ENCODE measurements at regions not wholly inside any gene's neighbourhood (a gene's known extent, or its start where the extent isn't known, plus 50 kb on each side); places are given as distances from the start of the nearest gene placed in this dataset.
A peak's percentile ranks its signal among the peaks of the same experiment; 100 is the strongest.
"Not testable (repeated sequence)": the region's sequence is repeated elsewhere in the genome, so short reads cannot be mapped to it uniquely, and the experiment has no call there.

- H3K9me3 Mint-ChIP-seq (ENCODE audit: low read depth); H3K27me3 Mint-ChIP-seq; H3K4me1 Mint-ChIP-seq; DNase-seq; CTCF ChIA-PET; ATAC-seq; H3K36me3 Mint-ChIP-seq; H3K4me3 Mint-ChIP-seq; H3K27ac Mint-ChIP-seq: not testable (repeated sequence)
These were observed 517.6 kb downstream of the TTLL7 start for GRCh38 chr1:83481284-83481683.

- H3K4me1 Mint-ChIP-seq; DNase-seq; H3K27ac Mint-ChIP-seq; H3K27me3 Mint-ChIP-seq; H3K4me3 Mint-ChIP-seq; H3K9me3 Mint-ChIP-seq (ENCODE audit: low read depth); CTCF ChIA-PET; ATAC-seq; H3K36me3 Mint-ChIP-seq: not testable (repeated sequence)
These were observed 519.2 kb downstream of the TTLL7 start for GRCh38 chr1:83479591-83480239.

- H3K4me1 Mint-ChIP-seq; DNase-seq; H3K36me3 Mint-ChIP-seq; H3K27me3 Mint-ChIP-seq; ATAC-seq; H3K27ac Mint-ChIP-seq; CTCF ChIA-PET; H3K4me3 Mint-ChIP-seq; H3K9me3 Mint-ChIP-seq (ENCODE audit: low read depth): not testable (repeated sequence)
These were observed 520.8 kb downstream of the TTLL7 start for GRCh38 chr1:83478127-83478526.

GRCh38 chr1:83476518-83476917, 522.4 kb downstream of the TTLL7 start:
- H3K27ac Mint-ChIP-seq; H3K4me1 Mint-ChIP-seq; ATAC-seq; DNase-seq; H3K27me3 Mint-ChIP-seq; H3K36me3 Mint-ChIP-seq; CTCF ChIA-PET; H3K9me3 Mint-ChIP-seq (ENCODE audit: low read depth); H3K4me3 Mint-ChIP-seq: not testable (repeated sequence)

GRCh38 chr1:83474946-83475345, 524.0 kb downstream of the TTLL7 start:
- H3K4me1 Mint-ChIP-seq; H3K36me3 Mint-ChIP-seq; H3K27ac Mint-ChIP-seq; DNase-seq; CTCF ChIA-PET; H3K4me3 Mint-ChIP-seq; ATAC-seq; H3K9me3 Mint-ChIP-seq (ENCODE audit: low read depth); H3K27me3 Mint-ChIP-seq: not testable (repeated sequence)

GRCh38 chr1:83473986-83474385, 524.9 kb downstream of the TTLL7 start:
- H3K27me3 Mint-ChIP-seq; CTCF ChIA-PET; H3K4me3 Mint-ChIP-seq; H3K9me3 Mint-ChIP-seq (ENCODE audit: low read depth); H3K4me1 Mint-ChIP-seq; ATAC-seq; H3K27ac Mint-ChIP-seq; H3K36me3 Mint-ChIP-seq; DNase-seq: not testable (repeated sequence)

- ATAC-seq: not testable (repeated sequence)
These were observed 526.9 kb downstream of the TTLL7 start for GRCh38 chr1:83472066-83472465.

GRCh38 chr1:83471272-83471671, 527.7 kb downstream of the TTLL7 start:
- ATAC-seq; H3K9me3 Mint-ChIP-seq (ENCODE audit: low read depth); CTCF ChIA-PET; H3K27me3 Mint-ChIP-seq; H3K36me3 Mint-ChIP-seq; H3K27ac Mint-ChIP-seq; H3K4me3 Mint-ChIP-seq; DNase-seq; H3K4me1 Mint-ChIP-seq: not testable (repeated sequence)

More at GRCh38 chr1:83472066-83472465, 526.9 kb downstream of the TTLL7 start:
- H3K4me1 Mint-ChIP-seq; H3K27ac Mint-ChIP-seq; H3K27me3 Mint-ChIP-seq; H3K36me3 Mint-ChIP-seq; H3K4me3 Mint-ChIP-seq; H3K9me3 Mint-ChIP-seq (ENCODE audit: low read depth); CTCF ChIA-PET; DNase-seq: not testable (repeated sequence)

GRCh38 chr1:83468336-83468735, 530.6 kb downstream of the TTLL7 start:
- H3K4me3 Mint-ChIP-seq; H3K27ac Mint-ChIP-seq; CTCF ChIA-PET; H3K4me1 Mint-ChIP-seq; DNase-seq; H3K36me3 Mint-ChIP-seq; H3K27me3 Mint-ChIP-seq; H3K9me3 Mint-ChIP-seq (ENCODE audit: low read depth); ATAC-seq: not testable (repeated sequence)

- H3K4me3 Mint-ChIP-seq; ATAC-seq; DNase-seq; H3K27me3 Mint-ChIP-seq; H3K4me1 Mint-ChIP-seq; CTCF ChIA-PET; H3K9me3 Mint-ChIP-seq (ENCODE audit: low read depth); H3K27ac Mint-ChIP-seq; H3K36me3 Mint-ChIP-seq: not testable (repeated sequence)
These were observed 541.1 kb downstream of the TTLL7 start for GRCh38 chr1:83457735-83458248.

- H3K4me3 Mint-ChIP-seq; H3K27ac Mint-ChIP-seq; H3K27me3 Mint-ChIP-seq; H3K4me1 Mint-ChIP-seq; H3K9me3 Mint-ChIP-seq (ENCODE audit: low read depth); DNase-seq; CTCF ChIA-PET; H3K36me3 Mint-ChIP-seq; ATAC-seq: not testable (repeated sequence)
These were observed 541.7 kb downstream of the TTLL7 start for GRCh38 chr1:83457281-83457680.

GRCh38 chr1:83455753-83456152, 543.2 kb downstream of the TTLL7 start:
- not testable (repeated sequence) for H3K36me3 Mint-ChIP-seq, H3K4me3 Mint-ChIP-seq
- peak; percentile 30 for ATAC-seq

GRCh38 chr1:83445873-83446272, 553.1 kb downstream of the TTLL7 start:
- H3K36me3 Mint-ChIP-seq; CTCF ChIA-PET; ATAC-seq; H3K27ac Mint-ChIP-seq; H3K27me3 Mint-ChIP-seq; H3K9me3 Mint-ChIP-seq (ENCODE audit: low read depth); H3K4me1 Mint-ChIP-seq; H3K4me3 Mint-ChIP-seq; DNase-seq: not testable (repeated sequence)

More at GRCh38 chr1:83455753-83456152, 543.2 kb downstream of the TTLL7 start:
- H3K9me3 Mint-ChIP-seq (ENCODE audit: low read depth); H3K27me3 Mint-ChIP-seq; DNase-seq; H3K27ac Mint-ChIP-seq; CTCF ChIA-PET; H3K4me1 Mint-ChIP-seq: not testable (repeated sequence)

GRCh38 chr1:83442412-83442811, 556.5 kb downstream of the TTLL7 start:
- H3K27ac Mint-ChIP-seq; CTCF ChIA-PET; H3K4me1 Mint-ChIP-seq; H3K4me3 Mint-ChIP-seq; DNase-seq; ATAC-seq; H3K36me3 Mint-ChIP-seq; H3K27me3 Mint-ChIP-seq; H3K9me3 Mint-ChIP-seq (ENCODE audit: low read depth): not testable (repeated sequence)

GRCh38 chr1:83440586-83440985, 558.3 kb downstream of the TTLL7 start:
- H3K27ac Mint-ChIP-seq; H3K36me3 Mint-ChIP-seq; ATAC-seq; H3K27me3 Mint-ChIP-seq; CTCF ChIA-PET; H3K4me3 Mint-ChIP-seq; H3K9me3 Mint-ChIP-seq (ENCODE audit: low read depth); H3K4me1 Mint-ChIP-seq; DNase-seq: not testable (repeated sequence)

All from activated CD8-positive, alpha-beta memory T cell treated with anti-CD3 and anti-CD28 coated beads, Interleukin-2, amount 10 ng/mL, durations not matched to agents 7 days and 5 days (primary cell).